HG02870 (cell line): ENCODE measurements at regions not wholly inside any gene's neighbourhood (a gene's known extent, or its start where the extent isn't known, plus 50 kb on each side); places are given as distances from the start of the nearest gene placed in this dataset.
"Not testable (repeated sequence)": the region's sequence is repeated elsewhere in the genome, so short reads cannot be mapped to it uniquely, and the experiment has no call there.

Source experiments
- ATAC-seq: cut with Tn5 transposase; IDR thresholded peaks from one replicate; pipeline ENCODE4 v1.9.1; 2021; ENCODE audit warnings: mild to moderate bottlenecking, moderate library complexity; ENCODE audit not compliant: unreplicated experiment

- not testable (repeated sequence) for ATAC-seq
Observed at GRCh38 chr15:85196697-85197096, 183.7 kb upstream of the AKAP13 start.

GRCh38 chr15:85197582-85197981, 182.8 kb upstream of the AKAP13 start:
- not testable (repeated sequence) for ATAC-seq

DNA sequence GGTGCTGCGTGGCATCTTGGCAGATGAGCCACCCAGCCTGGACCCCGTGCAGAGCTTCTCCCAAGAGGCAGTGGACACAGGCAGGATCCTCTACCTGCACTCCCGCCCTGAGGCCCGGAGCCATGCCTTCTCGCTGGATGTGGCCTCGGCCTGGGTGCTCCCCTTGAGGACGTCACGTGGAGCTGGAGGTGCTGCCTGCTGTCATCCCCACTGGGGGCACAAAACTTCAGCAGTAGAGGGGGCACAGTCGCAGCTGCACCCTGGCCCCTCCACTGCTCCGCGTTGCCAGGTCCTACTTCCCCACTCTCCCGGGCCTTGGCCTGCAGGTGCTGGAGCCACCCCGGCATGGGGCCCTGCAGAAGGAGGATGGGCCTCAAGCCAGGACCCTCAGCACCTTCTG, 182.0 kb upstream of the AKAP13 start:
- not testable (repeated sequence) for ATAC-seq

DNA sequence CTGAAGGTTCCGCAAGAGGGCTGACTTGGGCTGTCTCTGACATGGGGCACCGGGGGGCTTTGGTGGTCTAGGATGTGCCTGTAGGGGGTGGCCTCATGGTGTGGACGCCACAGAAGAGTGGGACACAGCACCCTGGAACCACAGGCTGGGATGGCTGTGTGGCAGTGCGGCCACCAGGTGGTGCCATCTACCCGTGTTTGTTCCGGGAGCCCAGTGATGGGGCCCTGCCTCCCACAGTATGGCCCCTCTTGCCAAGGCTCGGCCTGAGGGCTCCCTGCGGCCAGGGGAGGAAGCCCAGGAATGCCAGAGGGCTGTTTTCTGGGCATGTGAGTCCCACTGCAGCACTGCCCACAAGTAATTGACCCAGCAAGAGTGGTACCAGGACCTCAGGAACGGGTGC, 180.2 kb upstream of the AKAP13 start:
- not testable (repeated sequence) for ATAC-seq

DNA sequence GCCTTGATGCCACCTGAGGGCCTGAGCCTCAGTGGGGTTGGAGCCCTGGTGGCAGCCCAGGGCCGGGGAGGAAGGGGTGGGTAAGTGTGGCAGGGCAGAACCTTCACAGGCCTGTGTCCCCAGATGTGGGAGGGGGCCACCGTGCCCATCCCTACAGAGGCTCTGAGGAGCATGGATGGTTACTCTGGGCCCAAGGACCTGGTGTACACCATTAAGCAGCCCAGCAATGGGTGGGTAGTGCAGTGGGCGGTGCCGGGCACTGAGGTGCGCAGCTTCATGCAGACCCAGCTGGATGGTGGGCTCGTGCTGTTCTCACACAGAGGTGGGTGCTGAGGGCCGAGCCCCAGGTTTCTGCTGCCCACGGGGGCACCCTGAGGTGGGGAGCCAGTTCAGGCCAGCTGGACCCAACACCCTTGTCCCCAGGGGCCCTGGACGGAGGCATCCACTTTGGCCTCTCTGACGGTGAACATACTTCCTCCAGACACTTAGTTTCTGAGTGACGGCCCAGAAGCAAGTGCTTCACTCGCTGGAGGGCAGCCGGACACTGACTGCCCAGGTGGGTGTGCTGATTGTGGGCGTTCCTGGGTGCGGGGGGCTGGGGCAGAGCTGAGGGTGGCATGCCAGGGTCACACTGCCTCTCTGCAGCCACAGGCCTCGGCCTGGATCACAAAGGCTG, 179.1 kb upstream of the AKAP13 start:
- ATAC-seq = not testable (repeated sequence)

DNA sequence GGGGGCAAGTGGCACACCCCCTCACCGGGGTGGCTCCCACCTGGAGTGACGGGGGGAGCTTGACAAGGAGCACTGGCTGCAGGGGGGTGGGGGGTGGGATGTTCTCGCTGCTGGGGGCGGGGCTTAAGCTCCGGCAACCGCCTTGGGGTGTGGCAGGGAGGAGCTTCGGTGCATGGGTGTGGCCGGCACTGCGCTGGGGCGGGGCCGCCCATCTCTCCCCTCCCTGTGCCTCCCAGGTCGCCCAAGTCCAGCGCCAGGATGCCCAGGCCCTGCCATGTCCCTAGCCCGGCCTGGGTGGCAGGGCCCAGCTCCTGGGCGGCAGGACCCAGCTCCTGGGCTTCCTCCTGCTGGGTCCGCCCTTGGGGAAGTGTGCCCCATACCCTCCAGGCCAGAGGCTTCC, 175.9 kb upstream of the AKAP13 start:
- not testable (repeated sequence) for ATAC-seq

DNA sequence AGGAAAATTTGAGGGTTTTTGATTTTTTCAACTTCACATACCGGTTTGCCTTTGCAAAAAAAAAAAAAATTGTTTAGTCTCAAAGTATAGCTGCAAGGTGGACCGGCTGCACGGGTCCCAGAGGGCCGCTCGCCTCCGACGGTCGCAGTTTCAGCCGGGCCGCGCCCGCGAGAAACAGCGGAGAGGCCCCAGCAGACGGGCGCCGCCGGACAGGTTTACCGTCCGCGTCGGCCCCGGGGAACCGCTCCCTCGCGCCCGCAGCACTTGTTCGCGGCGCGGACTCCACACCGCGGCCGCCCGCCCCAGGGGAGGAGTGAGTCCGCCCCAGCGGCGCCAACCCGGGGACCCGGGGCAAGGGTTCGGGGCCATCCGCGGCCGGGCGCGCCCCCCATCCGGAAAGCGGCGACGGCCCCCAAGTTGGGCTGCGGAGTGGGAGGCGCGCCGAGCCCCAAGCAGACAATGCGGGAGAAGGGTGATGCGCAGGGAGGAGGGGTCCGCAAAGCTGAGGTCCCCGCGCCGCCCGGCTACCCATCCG, 146.5 kb upstream of the AKAP13 start:
- ATAC-seq = not testable (repeated sequence)

- ATAC-seq = not testable (repeated sequence)
Observed at GRCh38 chr15:85234450-85235196, 145.8 kb upstream of the AKAP13 start.

DNA sequence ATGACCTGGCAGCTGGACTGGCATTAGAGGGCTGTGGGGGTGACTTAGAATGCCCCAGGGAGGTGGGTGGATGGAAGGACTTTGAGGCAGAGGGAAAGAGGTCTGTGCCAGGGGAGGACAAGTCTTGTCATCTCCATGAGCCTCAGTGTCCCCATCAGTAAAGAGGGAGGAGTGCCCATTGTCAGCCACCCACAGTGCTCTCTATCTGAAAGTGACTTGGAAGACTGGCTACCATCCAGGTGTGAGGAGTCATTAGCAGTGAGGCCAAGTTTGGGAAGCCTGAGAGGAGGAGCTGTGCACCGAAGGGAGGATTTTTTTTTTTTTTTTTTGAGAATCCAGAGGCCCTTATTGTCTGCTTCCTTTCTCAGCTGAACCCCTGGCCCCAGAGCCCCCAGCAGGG, 136.3 kb upstream of the AKAP13 start:
- ATAC-seq = not testable (repeated sequence)

GRCh38 chr15:85250938-85251542, 129.4 kb upstream of the AKAP13 start:
- not testable (repeated sequence) for ATAC-seq

GRCh38 chr15:85253196-85253915, 127.0 kb upstream of the AKAP13 start:
- ATAC-seq = peak; percentile 78

DNA sequence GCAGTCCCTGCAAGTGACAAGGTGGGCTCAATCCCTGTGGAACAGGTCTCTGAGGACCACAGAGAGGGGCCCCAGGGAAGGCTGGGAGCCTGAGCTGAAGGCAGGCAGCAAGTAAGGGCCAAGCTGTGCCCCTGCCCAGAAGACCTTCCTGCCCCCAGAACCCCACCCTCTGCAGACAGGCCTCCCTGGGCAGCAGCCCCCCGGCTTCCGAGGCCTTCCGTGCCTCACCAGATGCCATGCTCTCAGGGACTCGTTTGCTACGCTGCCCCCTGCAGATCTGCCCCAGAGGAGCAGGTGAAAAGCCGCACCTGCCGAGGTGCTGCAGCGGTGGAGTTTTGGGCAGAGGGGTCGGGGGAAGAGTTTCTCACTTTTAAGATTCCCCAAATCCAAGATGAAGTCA, 125.4 kb upstream of the AKAP13 start:
- ATAC-seq = not testable (repeated sequence)

GRCh38 chr15:85255502-85255901, 124.9 kb upstream of the AKAP13 start:
- ATAC-seq = not testable (repeated sequence)

- ATAC-seq = not testable (repeated sequence)
Observed at GRCh38 chr15:85256009-85256997, 124.1 kb upstream of the AKAP13 start.

DNA sequence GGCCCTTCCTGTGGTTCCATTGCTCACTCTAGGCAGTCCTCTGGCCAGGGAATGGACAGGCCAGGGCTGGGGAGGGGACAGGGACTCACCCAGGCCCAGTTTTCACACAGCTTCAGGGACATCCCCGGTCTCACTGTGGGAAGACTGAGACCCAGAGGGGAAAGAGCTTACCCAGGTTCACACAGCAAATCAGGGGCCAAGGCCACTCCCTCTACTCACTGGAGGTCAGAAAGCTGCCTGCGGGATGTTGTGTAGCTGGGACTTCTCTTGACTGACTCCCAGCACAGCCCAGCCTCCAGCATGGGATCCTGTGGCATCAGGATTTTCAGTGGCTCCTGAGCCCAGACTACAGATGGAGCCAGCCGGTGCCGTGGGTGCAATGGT, 122.3 kb upstream of the AKAP13 start:
- not testable (repeated sequence) for ATAC-seq

- not testable (repeated sequence) for ATAC-seq
Observed at GRCh38 chr15:85258559-85259209, 121.7 kb upstream of the AKAP13 start.

GRCh38 chr15:85260526-85260925, 119.9 kb upstream of the AKAP13 start:
- ATAC-seq = not testable (repeated sequence)

DNA sequence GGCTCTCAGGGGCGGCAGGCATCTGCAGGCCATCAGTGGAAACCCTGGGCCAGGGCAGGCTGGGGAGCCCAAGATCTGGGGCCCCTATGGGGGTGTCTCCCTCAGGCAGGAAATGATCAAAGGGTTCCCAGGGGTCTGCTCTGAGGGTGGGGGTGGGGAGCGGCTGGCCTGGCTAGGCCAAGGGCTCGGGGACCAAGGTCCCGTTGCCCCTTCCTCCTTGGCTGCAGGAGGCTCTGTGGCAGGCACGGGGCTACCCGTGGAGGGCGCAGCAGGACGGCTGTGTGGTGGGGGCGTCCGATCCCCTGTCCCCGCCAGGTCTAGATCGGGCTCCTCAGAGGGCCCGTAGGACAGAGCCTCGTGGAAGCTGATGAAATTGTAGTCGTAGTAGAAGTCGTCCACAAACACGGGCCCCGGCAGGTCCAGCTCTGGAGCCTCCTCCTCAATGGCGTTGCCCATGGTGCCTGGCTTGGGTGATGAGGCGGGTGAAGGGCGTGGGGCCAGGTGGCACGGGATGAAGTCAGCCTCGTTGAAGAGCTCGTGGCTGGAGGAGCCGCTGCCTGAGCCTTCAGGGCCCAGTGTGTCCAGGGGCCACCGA, 117.8 kb upstream of the AKAP13 start:
- ATAC-seq = not testable (repeated sequence)
